ENCODE measurements at regions not wholly inside any gene's neighbourhood (a gene's known extent, or its start where the extent isn't known, plus 50 kb on each side); places are given as distances from the start of the nearest gene placed in this dataset.

DNA sequence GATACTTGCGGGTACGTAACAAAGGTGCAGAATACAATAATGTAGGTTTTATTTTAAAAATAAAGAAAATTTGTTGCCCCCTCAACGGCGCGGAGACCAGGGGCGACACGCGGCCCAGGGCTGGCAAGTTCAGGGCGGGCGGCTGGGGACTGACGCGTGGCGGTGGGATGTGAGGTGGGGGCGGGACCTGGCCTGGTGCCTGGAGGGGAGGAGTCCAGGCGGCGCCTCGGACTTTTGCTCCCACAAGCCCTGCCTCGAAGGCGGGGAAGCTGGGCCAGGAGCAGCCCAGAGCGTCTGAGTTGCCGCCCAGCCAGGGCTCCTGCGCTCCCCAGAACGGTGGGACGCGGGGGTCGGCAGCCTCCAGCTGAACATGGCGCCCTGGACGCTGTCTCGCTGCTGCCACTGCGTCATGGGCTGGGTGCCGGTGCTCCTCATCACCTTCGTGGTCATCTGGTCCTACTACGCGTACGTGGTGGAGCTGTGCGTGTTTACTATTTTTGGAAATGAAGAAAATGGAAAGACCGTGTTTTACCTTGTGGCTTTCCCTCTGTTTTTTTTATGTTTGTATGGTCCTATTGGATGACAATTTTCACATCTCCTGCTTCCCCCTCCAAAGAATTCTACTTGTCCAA, 1122.8 kb upstream of the ATXN8OS start:
- H3K27me3 ChIP-seq (ENCODE audit: control insufficient read depth, insufficient read depth, low read length): no peaks in the 10 kb centered on the region
- no peak overlapping the region for H3K9ac ChIP-seq (ENCODE audit: insufficient read depth, low read length)
- no peak overlapping the region for H3K27ac ChIP-seq (ENCODE audit: insufficient read depth, low read length)
- H3K4me2 ChIP-seq (ENCODE audit: extremely low read depth, insufficient read depth, low read length): no peak overlapping the region
- H2AFZ ChIP-seq (ENCODE audit: low read length): no peak overlapping the region
- no peaks in the 10 kb centered on the region for H3K4me1 ChIP-seq (ENCODE audit: control insufficient read depth, extremely low read depth, insufficient read depth, low read length)
- no peaks in the 10 kb centered on the region for H4K20me1 ChIP-seq (ENCODE audit: control insufficient read depth, extremely low read depth, insufficient read depth, low read length)
- no peak for DNase-seq (ENCODE audit: low read depth in 2 of 2)
- H3K79me2 ChIP-seq (ENCODE audit: control insufficient read depth, insufficient read depth, low read length): no peaks in the 10 kb centered on the region
- no peak overlapping the region for H3K4me3 ChIP-seq (replicated peaks in 1 of 4; ENCODE audit: control extremely low read depth in 1 of 4, insufficient read depth in 1 of 4, low read depth in 3 of 4, low read length in 4 of 4)
- TF ChIP-seq EZH2 (IDR thresholded peaks at IDR 0.05; ENCODE audit: low read length, missing control alignments): no peak
- TF ChIP-seq, protein P1, sequence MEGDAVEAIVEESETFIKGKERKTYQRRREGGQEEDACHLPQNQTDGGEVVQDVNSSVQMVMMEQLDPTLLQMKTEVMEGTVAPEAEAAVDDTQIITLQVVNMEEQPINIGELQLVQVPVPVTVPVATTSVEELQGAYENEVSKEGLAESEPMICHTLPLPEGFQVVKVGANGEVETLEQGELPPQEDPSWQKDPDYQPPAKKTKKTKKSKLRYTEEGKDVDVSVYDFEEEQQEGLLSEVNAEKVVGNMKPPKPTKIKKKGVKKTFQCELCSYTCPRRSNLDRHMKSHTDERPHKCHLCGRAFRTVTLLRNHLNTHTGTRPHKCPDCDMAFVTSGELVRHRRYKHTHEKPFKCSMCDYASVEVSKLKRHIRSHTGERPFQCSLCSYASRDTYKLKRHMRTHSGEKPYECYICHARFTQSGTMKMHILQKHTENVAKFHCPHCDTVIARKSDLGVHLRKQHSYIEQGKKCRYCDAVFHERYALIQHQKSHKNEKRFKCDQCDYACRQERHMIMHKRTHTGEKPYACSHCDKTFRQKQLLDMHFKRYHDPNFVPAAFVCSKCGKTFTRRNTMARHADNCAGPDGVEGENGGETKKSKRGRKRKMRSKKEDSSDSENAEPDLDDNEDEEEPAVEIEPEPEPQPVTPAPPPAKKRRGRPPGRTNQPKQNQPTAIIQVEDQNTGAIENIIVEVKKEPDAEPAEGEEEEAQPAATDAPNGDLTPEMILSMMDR (conservative IDR thresholded peaks at IDR 0.05 in 1 of 2, IDR thresholded peaks at IDR 0.05 in 1 of 2; ENCODE audit: low read depth in 1 of 2, low read length in 2 of 2): no peak
- H3K9me3 ChIP-seq (ENCODE audit: control insufficient read depth, insufficient read depth, low read depth, low read length): no peaks in the 10 kb centered on the region
- H3K36me3 ChIP-seq (ENCODE audit: control insufficient read depth, insufficient read depth, low read length): no peaks in the 10 kb centered on the region

DNA sequence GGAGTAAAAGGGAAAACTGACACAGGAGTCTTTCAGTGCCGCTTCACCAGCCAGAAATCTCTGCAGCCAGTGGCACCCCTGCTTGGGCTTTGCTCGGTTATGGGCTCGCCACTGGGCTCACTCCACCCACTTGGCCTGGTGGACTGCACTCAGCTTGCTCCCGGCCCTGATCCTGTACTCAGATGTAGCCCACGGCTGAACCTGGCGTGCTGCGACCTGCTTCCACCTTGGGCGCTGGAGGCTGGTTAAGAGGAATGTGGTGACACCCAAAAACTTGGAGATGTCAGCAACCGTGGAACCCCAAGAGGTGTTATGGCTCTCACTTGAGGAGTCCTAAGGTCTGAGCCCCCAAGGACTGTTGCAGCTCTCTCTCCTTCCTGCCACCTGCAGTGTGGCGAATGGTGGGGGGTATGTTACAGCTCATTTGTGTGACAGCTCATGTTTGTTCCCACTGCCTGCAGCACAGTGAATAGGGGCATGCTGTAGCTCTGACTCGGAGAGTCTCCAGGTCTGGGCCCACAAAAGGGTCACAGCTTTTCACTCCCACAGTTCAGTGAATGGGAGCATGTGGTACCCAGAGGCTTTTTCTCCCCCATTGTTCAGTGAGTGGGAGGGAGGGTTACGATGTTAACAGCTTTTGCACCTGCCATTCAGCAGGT, 1124.5 kb upstream of the ATXN8OS start:
- no peaks in the 10 kb centered on the region for H4K20me1 ChIP-seq (ENCODE audit: control insufficient read depth, extremely low read depth, insufficient read depth, low read length)
- no peaks in the 10 kb centered on the region for H3K9me3 ChIP-seq (ENCODE audit: control insufficient read depth, insufficient read depth, low read depth, low read length)
- no peak overlapping the region for H3K27ac ChIP-seq (ENCODE audit: insufficient read depth, low read length)
- H3K27me3 ChIP-seq (ENCODE audit: control insufficient read depth, insufficient read depth, low read length): no peaks in the 10 kb centered on the region
- H3K79me2 ChIP-seq (ENCODE audit: control insufficient read depth, insufficient read depth, low read length): no peaks in the 10 kb centered on the region
- TF ChIP-seq, protein P1 (conservative IDR thresholded peaks at IDR 0.05 in 1 of 2, IDR thresholded peaks at IDR 0.05 in 1 of 2; ENCODE audit: low read depth in 1 of 2, low read length in 2 of 2): no peak
- no peak for TF ChIP-seq EZH2 (IDR thresholded peaks at IDR 0.05; ENCODE audit: low read length, missing control alignments)
- H3K4me3 ChIP-seq (replicated peaks in 1 of 4; ENCODE audit: control extremely low read depth in 1 of 4, insufficient read depth in 1 of 4, low read depth in 3 of 4, low read length in 4 of 4): no peak overlapping the region
- no peaks in the 10 kb centered on the region for H3K4me1 ChIP-seq (ENCODE audit: control insufficient read depth, extremely low read depth, insufficient read depth, low read length)
- no peaks in the 10 kb centered on the region for H3K36me3 ChIP-seq (ENCODE audit: control insufficient read depth, insufficient read depth, low read length)
- no peak overlapping the region for H3K4me2 ChIP-seq (ENCODE audit: extremely low read depth, insufficient read depth, low read length)
- H2AFZ ChIP-seq (ENCODE audit: low read length): no peak overlapping the region
- no peak for DNase-seq (ENCODE audit: low read depth in 2 of 2)
- H3K9ac ChIP-seq (ENCODE audit: insufficient read depth, low read length): no peak overlapping the region

DNA sequence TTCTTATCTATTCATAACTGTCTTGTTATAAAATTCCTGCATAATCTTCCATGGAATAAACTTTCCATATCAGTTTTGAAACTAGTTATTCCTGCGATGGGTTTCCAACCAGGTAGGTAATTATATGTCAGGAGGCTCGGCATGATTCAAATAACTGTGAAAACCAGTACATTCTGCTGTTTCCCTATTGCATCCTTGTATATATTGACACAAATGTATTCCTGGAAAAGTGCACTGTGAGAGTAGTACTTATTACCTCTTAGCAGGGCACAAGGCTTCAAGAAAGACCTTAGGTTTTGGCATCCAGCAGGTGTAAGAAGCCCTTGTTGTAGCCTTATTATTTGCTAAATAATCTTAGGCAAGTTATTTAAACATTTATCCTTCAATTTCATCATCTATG, 1131.3 kb upstream of the ATXN8OS start:
- Histone ChIP-seq H3K4me2 (ENCODE audit: extremely low read depth, insufficient read depth, low read length) (no peak overlapping the region), H3K4me3 (replicated peaks in 1 of 4; ENCODE audit: control extremely low read depth in 1 of 4, insufficient read depth in 1 of 4, low read depth in 3 of 4, low read length in 4 of 4) (no peak overlapping the region), H4K20me1 (ENCODE audit: control insufficient read depth, extremely low read depth, insufficient read depth, low read length) (no peaks in the 10 kb centered on the region), H3K27ac (ENCODE audit: insufficient read depth, low read length) (no peak overlapping the region), H3K4me1 (ENCODE audit: control insufficient read depth, extremely low read depth, insufficient read depth, low read length) (no peaks in the 10 kb centered on the region), H2AFZ (ENCODE audit: low read length) (no peak overlapping the region), H3K9ac (ENCODE audit: insufficient read depth, low read length) (no peak overlapping the region), H3K9me3 (ENCODE audit: control insufficient read depth, insufficient read depth, low read depth, low read length) (no peaks in the 10 kb centered on the region), H3K79me2 (ENCODE audit: control insufficient read depth, insufficient read depth, low read length) (no peaks in the 10 kb centered on the region), H3K36me3 (ENCODE audit: control insufficient read depth, insufficient read depth, low read length) (no peaks in the 10 kb centered on the region), H3K27me3 (ENCODE audit: control insufficient read depth, insufficient read depth, low read length) (no peaks in the 10 kb centered on the region)
- no peak for TF ChIP-seq EZH2 (IDR thresholded peaks at IDR 0.05; ENCODE audit: low read length, missing control alignments)
- TF ChIP-seq, protein P1 (conservative IDR thresholded peaks at IDR 0.05 in 1 of 2, IDR thresholded peaks at IDR 0.05 in 1 of 2; ENCODE audit: low read depth in 1 of 2, low read length in 2 of 2): no peak
- DNase-seq (ENCODE audit: low read depth in 2 of 2): no peak

Data from fibroblast of lung (primary cell).